ENCODE measurements at regions not wholly inside any gene's neighbourhood (a gene's known extent, or its start where the extent isn't known, plus 50 kb on each side); places are given as distances from the start of the nearest gene placed in this dataset.
A peak's percentile ranks its signal among the peaks of the same experiment; 100 is the strongest.

GRCh38 chr5:82375488-82376244 is 97.5 kb upstream of the RPS23 start:
- DNase-seq, result no peak

- no peak for DNase-seq
Observed at GRCh38 chr5:82374637-82375036, 96.5 kb upstream of the RPS23 start.

GRCh38 chr5:82367930-82368329 is 89.8 kb upstream of the RPS23 start:
- no peak for DNase-seq

- peak; percentile 35 to 52 for DNase-seq
Observed at GRCh38 chr5:82365744-82366228, 87.6 kb upstream of the RPS23 start.

- no peak for DNase-seq
Observed at GRCh38 chr5:82365026-82365425, 86.9 kb upstream of the RPS23 start.

- DNase-seq, result no peak
Observed at GRCh38 chr5:82364497-82364896, 86.3 kb upstream of the RPS23 start.

- no peak for DNase-seq
Observed at GRCh38 chr5:82363524-82363923, 85.4 kb upstream of the RPS23 start.

- DNase-seq, result no peak
Observed at GRCh38 chr5:82362636-82363035, 84.5 kb upstream of the RPS23 start.

- DNase-seq, result no peak
Observed at GRCh38 chr5:82360022-82360421, 81.9 kb upstream of the RPS23 start.

GRCh38 chr5:82359272-82359671 is 81.1 kb upstream of the RPS23 start:
- DNase-seq, result no peak

GRCh38 chr5:82358457-82358856 is 80.3 kb upstream of the RPS23 start:
- DNase-seq, result no peak

- peak; percentile 68 to 72 for DNase-seq
Observed at GRCh38 chr5:82356808-82357671, 78.9 kb upstream of the RPS23 start.

- DNase-seq, result no peak
Observed at GRCh38 chr5:82356021-82356420, 77.9 kb upstream of the RPS23 start.

GRCh38 chr5:82355496-82355895 is 77.3 kb upstream of the RPS23 start:
- DNase-seq, result no peak

GRCh38 chr5:82355053-82355452 is 76.9 kb upstream of the RPS23 start:
- no peak for DNase-seq

GRCh38 chr5:82354543-82354942 is 76.4 kb upstream of the RPS23 start:
- no peak for DNase-seq

- no peak for DNase-seq
Observed at GRCh38 chr5:82353522-82353921, 75.4 kb upstream of the RPS23 start.

GRCh38 chr5:82352146-82352791 is 74.1 kb upstream of the RPS23 start:
- DNase-seq, result no peak

GRCh38 chr5:82351754-82352145 is 73.6 kb upstream of the RPS23 start:
- DNase-seq, result no peak

GRCh38 chr5:82351297-82351696 is 73.1 kb upstream of the RPS23 start:
- no peak for DNase-seq

GRCh38 chr5:82349652-82350051 is 71.5 kb upstream of the RPS23 start:
- DNase-seq, result peak; percentile 36 to 61

- DNase-seq, result no peak
Observed at GRCh38 chr5:82348784-82349425, 70.8 kb upstream of the RPS23 start.
